HG02678 (cell line): ENCODE measurements at regions not wholly inside any gene's neighbourhood (a gene's known extent, or its start where the extent isn't known, plus 50 kb on each side); places are given as distances from the start of the nearest gene placed in this dataset.

Experiments
- ATAC-seq: cut with Tn5 transposase; IDR thresholded peaks from one replicate; pipeline ENCODE4 v1.9.1; 2021; ENCODE audit warnings: mild to moderate bottlenecking, moderate library complexity; ENCODE audit not compliant: unreplicated experiment

- no peak for ATAC-seq
These were observed 189.8 kb upstream of the SOX11 start for GRCh38 chr2:5502385-5502784.

DNA sequence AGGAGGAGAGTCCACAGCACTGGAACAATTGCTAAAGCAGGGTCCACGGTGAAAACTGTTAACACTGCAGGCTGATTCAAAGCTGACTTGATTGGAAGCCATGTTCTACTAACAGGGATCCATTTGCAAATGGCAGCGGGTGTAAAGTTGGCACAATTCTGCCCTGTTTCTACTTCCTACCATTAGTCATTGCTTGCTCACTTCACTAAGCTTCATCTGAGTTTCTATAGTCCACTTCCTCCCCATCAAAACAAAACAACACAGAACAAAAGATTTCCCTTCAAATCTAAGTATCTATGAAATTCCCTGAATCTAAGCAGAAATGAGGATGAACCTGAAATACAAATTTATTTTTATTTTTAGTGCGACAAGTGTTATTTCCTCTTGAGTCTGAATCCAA is 187.4 kb upstream of the SOX11 start:
- ATAC-seq: no peak

DNA sequence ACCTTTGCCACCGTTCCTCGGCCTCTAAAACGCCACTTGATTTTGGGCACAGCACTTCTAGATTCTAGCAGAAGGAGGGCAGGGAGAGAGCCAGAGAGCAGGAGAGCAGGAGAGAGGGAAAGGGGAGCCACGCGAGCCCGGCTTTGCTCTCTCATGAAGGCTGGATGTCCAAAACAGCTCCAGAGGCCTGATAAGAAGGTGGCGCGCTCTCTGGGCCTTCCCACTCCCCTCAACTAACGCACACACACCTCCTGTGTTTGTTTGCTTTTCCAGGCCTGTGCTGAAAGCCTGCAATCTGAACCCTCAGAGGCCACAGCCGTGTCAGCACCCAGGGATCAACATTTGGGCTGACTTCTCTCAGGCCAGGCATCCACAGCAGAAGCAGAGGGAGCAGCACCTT is 184.8 kb upstream of the SOX11 start:
- ATAC-seq: no peak

DNA sequence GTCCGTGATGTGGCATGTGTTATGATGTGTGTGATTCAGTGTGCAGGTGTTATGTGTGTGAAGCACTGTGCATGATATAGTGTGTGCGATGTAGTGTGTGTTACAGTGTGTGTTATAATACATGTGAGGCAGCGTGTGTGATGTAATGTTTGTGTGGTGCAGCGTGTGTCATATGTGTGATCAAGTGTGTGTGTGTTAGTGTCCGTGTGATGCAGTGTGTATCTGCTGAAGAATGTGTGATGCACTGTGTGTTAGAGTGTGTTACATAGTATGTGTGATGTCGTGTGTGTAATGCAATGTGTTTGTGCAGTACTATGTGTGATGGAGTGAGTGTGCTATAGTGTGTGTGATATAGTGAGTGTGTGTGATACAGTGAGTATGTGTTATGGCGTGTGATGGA is 182.8 kb upstream of the SOX11 start:
- no peak for ATAC-seq

DNA sequence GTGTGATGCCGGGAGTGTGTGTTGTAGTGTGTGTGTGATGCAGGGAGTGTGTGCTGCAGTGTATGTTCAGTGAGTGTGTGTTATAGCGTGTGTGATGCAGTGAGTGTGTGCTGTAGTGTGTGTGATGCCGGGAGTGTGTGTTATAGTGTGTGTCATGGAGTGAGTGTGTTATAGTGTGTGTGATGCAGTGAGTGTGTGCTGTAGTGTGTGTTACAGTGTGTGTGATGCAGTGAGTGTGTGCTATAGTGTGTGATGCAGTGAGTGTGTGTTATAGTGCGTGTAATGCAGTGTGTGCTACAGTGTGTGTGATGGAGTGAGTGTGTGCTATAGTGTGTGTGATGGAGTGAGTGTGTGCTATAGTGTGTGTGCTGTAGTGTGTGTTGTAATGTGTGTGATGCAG is 182.1 kb upstream of the SOX11 start:
- ATAC-seq: no peak

GRCh38 chr2:5515693-5516092 is 176.5 kb upstream of the SOX11 start:
- ATAC-seq: no peak

GRCh38 chr2:5519286-5519685 is 172.9 kb upstream of the SOX11 start:
- no peak for ATAC-seq

DNA sequence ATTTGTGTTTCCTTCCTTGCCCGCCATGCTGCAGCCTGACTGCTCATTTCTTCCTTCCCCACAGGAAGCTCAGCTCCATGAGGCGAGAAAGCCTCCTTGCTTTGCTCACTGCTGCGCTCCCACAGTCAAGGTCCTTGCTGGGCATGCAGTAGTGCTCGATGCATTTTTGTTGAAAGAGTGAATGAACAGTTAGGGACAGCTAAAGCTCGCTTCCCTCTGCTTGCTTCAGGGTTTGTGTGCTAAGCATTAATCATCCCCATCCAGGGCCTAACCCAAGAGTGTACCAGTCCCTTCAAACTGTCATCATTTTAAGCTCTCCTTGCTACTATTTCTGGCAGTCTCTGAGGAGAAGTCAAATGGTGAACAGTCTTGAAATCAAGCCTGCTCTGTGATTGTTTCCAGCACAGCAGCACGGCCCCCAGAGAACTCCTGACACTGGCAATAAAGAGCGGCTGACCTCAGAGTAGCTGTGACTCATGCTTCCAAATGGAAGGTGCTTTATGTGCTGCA is 171.7 kb upstream of the SOX11 start:
- no peak for ATAC-seq

- no peak for ATAC-seq
These were observed 170.7 kb upstream of the SOX11 start for GRCh38 chr2:5521461-5521860.

GRCh38 chr2:5524551-5524950 is 167.6 kb upstream of the SOX11 start:
- ATAC-seq: no peak

GRCh38 chr2:5528706-5529105 is 163.5 kb upstream of the SOX11 start:
- no peak for ATAC-seq

GRCh38 chr2:5530011-5530696 is 162.0 kb upstream of the SOX11 start:
- no peak for ATAC-seq

DNA sequence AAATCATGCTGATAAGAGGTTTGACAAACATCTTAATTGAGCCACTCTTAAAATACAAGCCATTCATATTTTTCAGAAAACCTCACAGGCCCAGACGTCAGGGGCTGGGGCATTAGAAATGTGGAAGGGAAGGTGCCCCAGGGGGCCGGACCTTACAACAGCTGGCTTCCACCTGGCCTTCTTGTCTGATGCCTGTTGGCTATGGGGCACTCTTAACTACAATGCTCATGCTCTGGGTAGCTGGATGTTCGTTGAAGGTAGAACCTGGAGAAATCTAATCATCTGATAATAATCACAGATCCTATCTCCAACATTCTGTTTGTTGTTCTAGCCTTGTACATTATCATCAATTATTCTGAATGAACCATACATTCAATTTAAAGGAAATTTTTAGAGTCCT is 156.9 kb upstream of the SOX11 start:
- no peak for ATAC-seq

- ATAC-seq: no peak
These were observed 154.9 kb upstream of the SOX11 start for GRCh38 chr2:5537180-5537688.

- ATAC-seq: no peak
These were observed 153.9 kb upstream of the SOX11 start for GRCh38 chr2:5538313-5538712.

GRCh38 chr2:5538772-5539171 is 153.4 kb upstream of the SOX11 start:
- no peak for ATAC-seq

DNA sequence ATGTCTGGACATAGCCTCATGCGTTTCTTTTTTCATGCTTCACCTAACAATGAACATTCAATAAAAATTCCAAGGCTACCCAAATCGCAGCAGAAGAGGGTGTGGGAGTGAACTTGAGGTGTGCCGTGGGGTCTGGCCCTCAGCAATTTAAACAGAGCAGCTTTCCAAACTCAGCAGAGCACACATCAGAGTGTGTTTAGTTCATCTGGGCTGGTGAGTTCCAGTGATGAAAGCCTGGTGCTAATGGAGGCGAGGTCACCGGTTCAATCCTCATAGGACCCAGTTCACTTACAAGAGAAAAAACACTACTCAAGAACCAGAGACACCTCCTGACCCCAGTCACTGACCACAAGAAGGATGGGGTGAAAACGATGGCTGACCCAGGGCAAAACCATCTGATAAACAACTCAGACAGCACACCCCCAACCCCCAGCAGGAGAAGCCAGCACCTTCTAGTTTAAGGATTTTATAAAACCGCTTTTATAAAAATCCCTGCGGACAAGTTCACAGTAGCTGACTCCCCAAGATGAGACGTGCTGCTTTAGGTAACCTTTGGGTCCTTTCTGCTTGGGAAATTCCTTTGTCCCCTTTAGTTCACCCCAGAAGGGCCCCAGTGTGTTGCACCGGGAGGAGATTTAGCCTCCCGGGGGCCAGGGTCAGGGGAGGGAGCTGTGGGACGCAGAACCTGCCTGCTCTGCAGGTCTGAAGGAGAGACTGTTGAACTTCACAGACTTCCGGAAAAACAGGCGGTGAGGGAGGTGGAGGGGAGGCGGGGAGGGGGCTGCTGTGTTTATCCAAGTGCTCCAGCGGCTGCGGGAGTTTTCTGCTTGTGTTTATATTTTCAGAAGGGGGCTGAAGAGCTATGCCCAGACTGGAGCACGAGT is 152.7 kb upstream of the SOX11 start:
- ATAC-seq: no peak

GRCh38 chr2:5540856-5541255 is 151.3 kb upstream of the SOX11 start:
- no peak for ATAC-seq

DNA sequence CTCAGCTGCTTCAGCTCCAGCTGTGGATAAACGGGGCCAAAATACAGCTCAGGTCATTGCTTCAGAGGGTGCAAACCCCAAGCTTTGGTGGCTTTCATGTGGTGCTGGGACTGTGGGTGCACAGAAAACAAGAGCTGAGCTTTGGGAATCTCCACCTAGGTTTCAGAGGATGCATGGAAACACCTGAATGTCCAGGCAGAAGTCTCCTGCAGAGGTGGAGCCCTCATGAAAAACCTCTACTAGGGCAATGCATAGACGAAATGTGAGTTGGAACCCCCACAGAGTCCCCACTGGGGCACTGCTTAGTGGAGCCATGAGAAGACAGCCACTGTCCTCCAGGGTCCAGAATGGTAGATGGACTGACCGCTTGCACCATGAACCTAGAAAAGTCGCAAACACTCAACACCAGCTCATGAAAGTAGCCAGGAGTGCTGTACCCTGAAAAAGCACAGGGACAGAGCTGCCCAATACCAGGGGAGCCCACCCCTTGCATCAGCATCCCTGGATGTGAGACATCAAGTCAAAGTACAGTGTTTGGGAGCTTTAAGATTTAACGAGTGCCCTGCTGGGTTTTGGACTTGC is 147.9 kb upstream of the SOX11 start:
- no peak for ATAC-seq

DNA sequence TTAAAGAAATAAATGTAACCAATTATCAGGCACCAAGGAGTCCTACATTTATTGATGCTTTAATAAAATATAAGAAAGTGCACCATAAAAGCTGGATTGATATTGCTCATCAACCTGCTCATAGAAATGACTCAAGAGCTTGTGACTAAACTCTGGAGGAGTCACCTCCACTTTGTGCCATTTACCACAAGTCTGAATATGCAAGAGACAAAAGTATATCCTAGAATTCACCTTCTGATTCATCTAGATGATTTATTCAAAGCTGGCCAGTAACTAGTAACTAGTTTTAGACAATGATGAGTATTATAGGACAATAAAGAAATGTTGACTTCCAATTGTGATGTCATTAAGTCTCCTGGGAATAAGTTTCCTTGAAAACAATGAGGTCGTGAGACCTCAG is 146.0 kb upstream of the SOX11 start:
- no peak for ATAC-seq

DNA sequence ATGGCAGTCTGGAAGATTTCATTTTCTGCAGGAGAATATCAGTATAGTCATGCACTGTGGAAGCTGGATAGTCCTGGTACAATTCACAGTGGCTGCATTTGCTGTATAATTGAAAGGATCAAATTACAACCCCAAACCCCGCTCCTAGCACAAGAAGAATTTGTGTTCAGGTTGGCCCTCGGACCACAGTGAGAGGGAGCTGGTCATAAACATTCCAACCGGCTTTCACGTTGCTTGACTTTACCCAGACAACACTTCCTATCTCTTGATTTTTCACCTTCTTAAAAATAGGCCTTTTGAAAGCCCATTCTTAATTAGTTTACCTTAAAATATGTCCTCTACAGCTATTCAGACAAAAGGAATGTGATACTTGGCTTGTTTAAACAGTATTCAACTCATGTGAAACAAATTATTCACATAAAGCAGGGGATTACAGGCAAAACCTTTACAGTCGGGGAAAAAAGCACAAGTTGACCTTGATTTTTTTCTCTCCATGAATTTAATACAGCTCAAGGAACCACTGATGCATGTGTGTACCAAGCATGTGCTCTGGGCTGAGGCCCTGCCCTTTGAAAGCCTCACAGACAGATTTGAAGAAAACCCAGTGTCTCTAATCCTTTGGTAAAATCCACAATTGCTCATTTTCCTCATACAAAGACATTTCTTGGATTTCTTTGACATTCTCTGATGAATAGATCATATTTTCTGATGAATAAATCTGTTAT is 143.0 kb upstream of the SOX11 start:
- no peak for ATAC-seq
